ENCODE measurements at regions not wholly inside any gene's neighbourhood (a gene's known extent, or its start where the extent isn't known, plus 50 kb on each side); places are given as distances from the start of the nearest gene placed in this dataset.
"Not testable (repeated sequence)": the region's sequence is repeated elsewhere in the genome, so short reads cannot be mapped to it uniquely, and the experiment has no call there.

- DNase-seq (ENCODE audit: low spot score) = no peak
These were observed 593.8 kb downstream of the TRHDE start for GRCh38 chr12:72865921-72866320.

DNA sequence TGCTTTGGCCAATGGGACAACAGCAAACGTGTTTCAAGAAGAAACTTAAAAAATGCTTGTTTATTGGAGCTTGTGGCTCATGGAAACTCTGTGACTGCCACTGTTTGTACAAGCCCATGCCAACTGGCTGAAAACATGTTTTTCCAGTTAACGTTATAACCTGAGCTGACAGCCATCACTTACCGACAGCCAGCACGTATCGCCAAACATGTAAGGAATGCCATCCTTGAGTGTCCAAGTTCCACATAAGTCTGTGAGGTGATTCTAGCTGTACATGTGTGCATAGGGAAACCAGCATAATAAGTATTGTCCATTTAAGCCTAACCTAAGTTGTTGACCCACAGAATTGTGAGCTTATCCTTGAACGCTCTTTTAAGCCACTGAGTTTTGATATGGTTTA, 596.9 kb downstream of the TRHDE start:
- no peak for DNase-seq (ENCODE audit: low spot score)

DNA sequence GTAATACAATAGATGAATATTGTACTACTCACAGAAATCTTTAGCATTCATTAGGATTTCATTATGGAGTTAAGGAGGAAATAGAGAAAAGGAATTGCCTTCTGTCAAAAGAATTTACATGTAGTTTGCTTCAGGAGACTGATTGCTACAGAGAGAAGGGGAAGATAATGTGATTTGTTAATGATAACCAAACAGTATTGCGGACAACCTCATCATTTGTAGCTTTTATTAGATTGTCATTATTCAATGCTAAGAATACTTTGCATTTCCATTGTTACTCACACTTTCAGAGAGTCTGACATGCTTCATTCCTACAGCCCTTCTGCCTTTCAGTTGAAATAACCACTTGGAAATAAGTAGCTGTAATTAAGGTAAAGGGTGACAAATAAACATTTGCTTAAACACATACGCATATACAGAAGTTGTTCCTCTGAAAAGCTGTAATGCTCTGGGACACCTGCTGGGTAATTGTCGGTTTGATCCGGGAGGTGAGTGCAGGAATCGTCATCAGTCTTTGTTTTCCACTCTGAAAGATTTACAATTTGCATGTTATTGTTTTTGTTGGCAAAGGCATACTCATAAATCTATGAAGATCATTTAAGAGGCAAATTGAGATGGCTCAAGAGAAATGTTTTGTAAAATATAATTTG, 600.2 kb downstream of the TRHDE start:
- DNase-seq (ENCODE audit: low spot score) = peak; percentile 27

GRCh38 chr12:72872996-72873395, 600.8 kb downstream of the TRHDE start:
- no peak for DNase-seq (ENCODE audit: low spot score)

DNA sequence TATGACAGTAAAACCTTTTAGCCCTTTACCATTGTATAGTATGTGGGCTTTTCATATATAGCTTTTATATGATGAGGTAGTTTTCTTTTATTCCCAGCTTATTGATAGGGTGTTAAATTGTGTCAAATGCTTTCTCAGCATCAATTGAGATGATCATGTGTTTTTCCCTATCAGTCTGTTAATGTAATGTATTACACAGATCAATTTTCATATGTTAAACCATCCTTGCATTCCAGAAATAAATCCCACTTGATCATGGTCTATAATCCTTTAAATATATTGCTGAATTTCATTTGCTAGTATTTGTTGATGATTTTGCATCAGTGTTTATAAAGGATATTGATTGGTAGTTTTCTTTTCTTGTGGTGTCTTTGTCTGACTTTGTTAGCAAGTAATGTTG, 603.9 kb downstream of the TRHDE start:
- no peak for DNase-seq (ENCODE audit: low spot score)

DNA sequence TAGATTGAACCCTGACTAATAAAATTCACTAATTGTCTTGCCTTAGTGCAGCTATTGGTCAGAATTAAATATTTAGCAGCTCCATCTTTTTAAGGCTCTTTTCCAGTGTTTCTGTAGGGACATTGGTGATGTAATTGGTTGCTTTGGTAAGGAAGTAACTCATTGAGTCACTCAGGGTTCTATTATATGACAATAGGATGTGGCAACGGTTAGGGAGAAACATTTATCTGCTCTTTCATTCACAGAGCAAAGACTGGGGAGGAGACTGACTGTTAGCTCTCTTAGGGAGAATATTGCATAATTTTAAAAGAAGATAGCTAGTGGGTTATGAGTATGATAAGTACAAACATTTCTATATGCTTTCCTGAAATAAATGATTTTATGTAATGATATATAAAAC, 616.5 kb downstream of the TRHDE start:
- DNase-seq (ENCODE audit: low spot score) = no peak

GRCh38 chr12:72889791-72890190, 617.6 kb downstream of the TRHDE start:
- no peak for DNase-seq (ENCODE audit: low spot score)

- DNase-seq (ENCODE audit: low spot score) = no peak
These were observed 629.5 kb downstream of the TRHDE start for GRCh38 chr12:72901685-72902084.

DNA sequence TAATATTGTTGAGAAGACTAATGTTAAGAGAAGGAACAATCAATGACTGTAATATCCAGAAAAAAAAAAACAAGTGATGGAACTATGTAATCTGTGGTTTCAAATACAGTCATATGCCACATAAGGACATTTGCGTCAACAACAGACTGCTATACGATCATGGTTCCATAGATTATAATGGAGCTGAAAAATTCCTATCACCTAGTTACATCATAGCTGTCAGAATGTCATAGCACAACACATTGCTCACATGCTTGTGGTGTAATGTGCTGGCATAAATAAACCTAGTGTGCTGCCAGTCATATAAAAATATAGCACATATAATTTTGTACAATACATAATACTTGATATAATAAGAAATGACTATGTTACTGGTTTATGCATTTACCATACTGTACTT, 653.5 kb downstream of the TRHDE start:
- no peak for DNase-seq (ENCODE audit: low spot score)

GRCh38 chr12:72931838-72932237, 659.7 kb downstream of the TRHDE start:
- DNase-seq (ENCODE audit: low spot score) = not testable (repeated sequence)

- no peak for DNase-seq (ENCODE audit: low spot score)
These were observed 665.3 kb downstream of the TRHDE start for GRCh38 chr12:72937486-72937885.

DNA sequence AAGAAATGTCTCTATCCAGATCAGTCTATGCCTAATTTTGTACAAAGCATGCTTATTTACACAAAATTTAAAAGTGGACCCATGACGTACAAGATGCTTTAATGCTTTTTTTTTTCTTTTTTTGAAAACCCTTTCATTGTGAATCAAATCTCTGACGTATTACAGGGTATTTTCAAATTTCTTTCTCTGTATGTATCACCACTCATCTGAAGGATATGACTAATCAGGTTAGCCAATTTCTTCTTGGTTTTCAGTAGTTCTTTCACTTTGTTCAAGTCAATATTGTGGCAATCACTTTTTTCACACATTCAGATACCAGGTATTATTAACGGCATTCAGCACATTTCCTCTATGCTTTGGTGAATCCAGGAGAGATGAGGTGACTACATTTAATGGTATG, 685.3 kb downstream of the TRHDE start:
- DNase-seq (ENCODE audit: low spot score) = no peak

DNA sequence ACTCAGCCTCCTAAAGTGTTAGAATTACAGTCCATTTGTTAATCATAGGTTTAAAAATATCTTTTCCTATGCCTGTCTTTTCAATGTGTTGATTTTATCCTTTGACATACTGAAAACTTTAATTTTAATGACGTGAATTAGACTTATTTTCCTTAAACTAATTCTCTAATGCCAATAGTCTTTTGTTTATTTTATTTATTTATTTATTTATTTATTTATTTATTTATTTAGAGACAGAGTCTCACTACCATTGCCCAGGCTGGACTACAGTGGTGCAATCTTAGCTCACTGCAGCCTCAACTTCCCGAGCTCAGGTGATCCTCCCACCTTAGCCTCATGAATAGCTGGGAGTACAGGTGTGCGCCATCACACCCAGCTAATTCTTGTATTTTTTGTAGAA, 694.5 kb downstream of the TRHDE start:
- DNase-seq (ENCODE audit: low spot score) = no peak

- no peak for DNase-seq (ENCODE audit: low spot score)
These were observed 702.9 kb downstream of the TRHDE start for GRCh38 chr12:72974954-72975555.

- no peak for DNase-seq (ENCODE audit: low spot score)
These were observed 706.8 kb downstream of the TRHDE start for GRCh38 chr12:72978999-72979398.

- DNase-seq (ENCODE audit: low spot score) = no peak
These were observed 710.2 kb downstream of the TRHDE start for GRCh38 chr12:72982356-72982755.

DNA sequence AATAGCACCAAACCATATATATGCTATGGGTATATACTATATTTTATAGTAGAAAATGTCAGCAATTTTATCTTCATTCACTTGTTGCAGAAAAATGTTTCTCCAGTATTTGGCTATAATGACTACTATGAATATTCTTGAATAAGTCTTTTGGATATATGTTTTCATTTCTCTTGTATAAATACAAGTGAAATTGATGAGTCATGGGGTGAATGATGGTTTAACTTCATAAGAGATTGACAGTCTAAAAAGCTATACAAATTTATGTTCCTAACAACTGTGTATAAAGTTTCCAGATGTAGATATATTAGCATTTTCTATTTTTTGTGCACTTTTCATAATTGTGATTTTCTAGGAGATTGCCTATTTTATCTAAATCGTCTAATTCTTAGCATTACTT, 714.8 kb downstream of the TRHDE start:
- no peak for DNase-seq (ENCODE audit: low spot score)

GRCh38 chr12:72989458-72989947, 717.3 kb downstream of the TRHDE start:
- DNase-seq (ENCODE audit: low spot score) = no peak

DNA sequence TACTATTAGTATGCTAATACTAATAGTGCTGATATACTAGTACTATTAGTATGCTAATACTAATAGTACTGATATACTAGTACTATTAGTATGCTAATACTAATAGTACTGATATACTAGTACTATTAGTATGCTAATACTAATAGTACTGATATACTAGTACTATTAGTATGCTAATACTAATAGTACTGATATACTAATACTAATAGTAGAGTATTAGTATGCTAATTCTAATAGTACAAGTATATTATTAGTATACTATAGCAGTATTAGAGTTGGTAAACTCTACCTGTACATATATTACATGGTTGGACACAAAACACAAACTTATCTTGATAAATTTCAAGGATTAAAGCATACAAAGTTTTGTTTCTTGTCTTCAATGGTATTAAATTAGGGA, 722.9 kb downstream of the TRHDE start:
- DNase-seq (ENCODE audit: low spot score) = not testable (repeated sequence)

GRCh38 chr12:72995616-72996015, 723.4 kb downstream of the TRHDE start:
- no peak for DNase-seq (ENCODE audit: low spot score)

GRCh38 chr12:73001806-73002205, 729.6 kb downstream of the TRHDE start:
- DNase-seq (ENCODE audit: low spot score) = not testable (repeated sequence)

GRCh38 chr12:73002504-73002903, 730.3 kb downstream of the TRHDE start:
- DNase-seq (ENCODE audit: low spot score) = not testable (repeated sequence)

DNA sequence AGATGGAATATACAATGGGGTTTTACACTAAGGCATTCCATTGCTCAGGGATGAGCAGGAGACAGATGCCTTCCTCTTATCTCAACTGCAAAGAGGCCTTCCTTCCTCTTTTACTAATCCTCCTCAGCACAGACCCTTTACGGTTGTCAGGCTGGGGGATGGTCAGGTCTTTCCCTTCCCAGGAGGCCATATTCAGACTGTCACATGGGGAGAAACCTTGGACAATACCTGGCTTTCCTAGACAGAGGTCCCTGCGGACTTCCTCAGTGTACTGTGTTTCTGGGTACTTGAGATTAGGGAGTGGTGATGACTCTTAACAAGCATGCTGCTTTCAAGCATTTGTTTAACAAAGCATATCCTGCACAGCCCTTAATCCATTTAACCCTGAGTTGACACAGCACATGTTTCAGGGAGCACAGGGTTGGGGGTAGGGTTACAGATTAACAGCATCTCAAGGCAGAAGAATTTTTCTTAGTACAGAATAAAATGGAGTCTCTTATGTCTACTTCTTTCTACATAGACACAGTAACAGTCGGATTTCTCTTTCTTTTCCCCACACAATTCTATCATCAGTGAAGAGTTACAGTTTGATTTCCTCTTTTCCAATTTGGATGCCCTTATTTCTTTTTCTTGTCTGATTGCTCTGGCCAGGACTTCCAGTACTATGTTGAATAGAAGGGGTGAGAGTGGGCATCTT, 737.1 kb downstream of the TRHDE start:
- DNase-seq (ENCODE audit: low spot score) = not testable (repeated sequence)
